GM23338 (cell line): ENCODE measurements at regions not wholly inside any gene's neighbourhood (a gene's known extent, or its start where the extent isn't known, plus 50 kb on each side); places are given as distances from the start of the nearest gene placed in this dataset.

Experiments
- ATAC-seq: fragments of 200-7000 bp; cut with Tn5 transposase; 3 replicates; pipeline ENCODE4 v1.9.1; 2020
- DNase-seq: peaks from one replicate; pipeline ENCODE4 v3.0.0-alpha.2; 2015; ENCODE audit warnings: low spot score
- H2AFZ ChIP-seq: fragments of 200-600 bp; sonication (generic); 2 replicates; pipeline ENCODE4 v1.8.0; 2016; ENCODE audit warnings: antibody characterized with exemption, mild to moderate bottlenecking, moderate library complexity
- H3F3A ChIP-seq: fragments of 200-600 bp; sonication (generic); replicated peaks from 2 replicates; pipeline ENCODE4 v1.8.0; 2017; ENCODE audit warnings: antibody characterized with exemption, mixed run types, low read depth
- H3K27ac ChIP-seq: fragments of 200-600 bp; sonication (generic); 2 replicates; pipeline ENCODE4 v1.6.1; 2016; ENCODE audit warnings: low read depth
- H3K27me3 ChIP-seq: fragments of 200-600 bp; sonication (generic); 2 replicates; pipeline ENCODE4 v1.8.0; 2016; ENCODE audit warnings: mild to moderate bottlenecking, mixed run types, moderate library complexity; ENCODE audit not compliant: insufficient read depth
- H3K36me3 ChIP-seq: fragments of 200-600 bp; sonication (generic); 2 replicates; pipeline ENCODE4 v1.8.0; 2016; ENCODE audit warnings: mild to moderate bottlenecking; ENCODE audit not compliant: insufficient read depth
- H3K4me1 ChIP-seq: fragments of 200-600 bp; sonication (generic); 2 replicates; pipeline ENCODE4 v1.8.0; 2016; ENCODE audit warnings: mild to moderate bottlenecking, moderate library complexity; ENCODE audit not compliant: insufficient read depth
- H3K4me2 ChIP-seq: fragments of 200-600 bp; sonication (generic); 2 replicates; pipeline ENCODE4 v1.7.1; 2017; ENCODE audit warnings: mixed run types
- H3K4me3 ChIP-seq: fragments of 200-600 bp; sonication (generic); 2 replicates; pipeline ENCODE4 v1.6.1; 2016; ENCODE audit warnings: mixed run types
- H3K79me2 ChIP-seq: fragments of 200-600 bp; sonication (generic); replicated peaks from 2 replicates; pipeline ENCODE4 v1.8.0; 2017; ENCODE audit warnings: mild to moderate bottlenecking; ENCODE audit not compliant: insufficient read depth
- H3K9me2 ChIP-seq: fragments of 200-600 bp; sonication (generic); 2 replicates; pipeline ENCODE4 v1.8.0; 2017; ENCODE audit not compliant: insufficient read depth
- H4K20me1 ChIP-seq: fragments of 200-600 bp; sonication (generic); replicated peaks from 2 replicates; pipeline ENCODE4 v1.8.0; 2017; ENCODE audit warnings: mild to moderate bottlenecking; ENCODE audit not compliant: insufficient read depth
- H3K27ac Mint-ChIP-seq: 2 replicates; pipeline ENCODE4 v1.8.0; 2020; ENCODE audit warnings: inconsistent platforms, mild to moderate bottlenecking, moderate library complexity, mixed read lengths
- H3K27me3 Mint-ChIP-seq: 3 replicates; pipeline ENCODE4 v1.8.0; 2022; ENCODE audit warnings: low read depth, mild to moderate bottlenecking, moderate library complexity, mixed read lengths, inconsistent platforms; ENCODE audit not compliant: insufficient read depth, poor library complexity
- H3K36me3 Mint-ChIP-seq: 3 replicates; pipeline ENCODE4 v1.8.0; 2021; ENCODE audit warnings: low read depth, mild to moderate bottlenecking, inconsistent platforms, moderate library complexity, mixed read lengths
- H3K4me1 Mint-ChIP-seq: 3 replicates; pipeline ENCODE4 v1.8.0; 2020; ENCODE audit warnings: mild to moderate bottlenecking, inconsistent platforms, mixed read lengths
- H3K4me3 Mint-ChIP-seq: 3 replicates; pipeline ENCODE4 v1.8.0; 2021; ENCODE audit warnings: moderate library complexity, mild to moderate bottlenecking, inconsistent platforms, mixed read lengths
- H3K9me3 Mint-ChIP-seq: 3 replicates; pipeline ENCODE4 v1.8.0; 2020; ENCODE audit warnings: moderate library complexity, mild to moderate bottlenecking, inconsistent platforms, mixed read lengths
- EZH2phosphoT487 ChIP-seq: fragments of 200-600 bp; sonication (generic); IDR thresholded peaks from one replicate; pipeline ENCODE4 v1.8.1; 2018; ENCODE audit warnings: antibody characterized with exemption; ENCODE audit not compliant: unreplicated experiment
- JUNB ChIP-seq: IDR thresholded peaks from one replicate; pipeline ENCODE4 v1.6.1; 2016; ENCODE audit warnings: antibody characterized with exemption; ENCODE audit not compliant: unreplicated experiment
- POLR2AphosphoS5 ChIP-seq: IDR thresholded peaks from 2 replicates; pipeline ENCODE4 v1.6.1; 2016; ENCODE audit warnings: antibody characterized with exemption, low read depth
- TF ChIP-seq, protein P1 (sequence below): IDR thresholded peaks from 2 replicates; pipeline ENCODE4 v1.6.1; 2016; ENCODE audit warnings: antibody characterized with exemption
- TF ChIP-seq, protein P2 (sequence below), 2 experiments: fragments of 200-600 bp in 1 of 2; sonication (generic) in 1 of 2; conservative IDR thresholded peaks; 2 replicates each; pipeline versions ENCODE4 v1.5.1 to v1.6.1; 2016 to 2017; ENCODE audit warnings: antibody characterized with exemption in 2 of 2, low read depth in 2 of 2, mild to moderate bottlenecking in 2 of 2, moderate library complexity in 1 of 2
- TF ChIP-seq, protein P3 (sequence below): fragments of 250-450 bp; sonication (Bioruptor Pico); IDR thresholded peaks from 2 replicates; pipeline ENCODE4 v1.5.0; 2020; ENCODE audit warnings: mild to moderate bottlenecking, moderate library complexity

DNA sequence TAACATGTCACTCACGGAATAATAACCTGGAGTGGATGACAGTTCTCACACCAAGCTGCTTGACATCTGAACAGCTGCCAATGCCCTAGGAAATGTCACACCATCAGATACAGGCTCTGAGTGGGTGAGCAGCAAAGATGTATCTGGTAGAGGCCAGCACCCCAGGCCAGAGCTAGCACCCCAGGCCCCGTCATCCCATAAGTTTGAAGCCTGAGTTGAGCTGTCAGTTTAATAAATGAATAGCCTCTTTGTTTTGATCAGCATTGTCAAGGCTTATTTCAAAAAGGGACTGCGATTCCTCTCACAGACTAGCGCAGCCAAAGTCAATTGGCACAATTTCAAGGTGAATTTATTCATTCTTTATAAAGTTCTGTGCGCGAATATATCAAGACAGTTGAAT lies 1327.1 kb downstream of the MAT2B start (continued):
- TF ChIP-seq, protein P1, sequence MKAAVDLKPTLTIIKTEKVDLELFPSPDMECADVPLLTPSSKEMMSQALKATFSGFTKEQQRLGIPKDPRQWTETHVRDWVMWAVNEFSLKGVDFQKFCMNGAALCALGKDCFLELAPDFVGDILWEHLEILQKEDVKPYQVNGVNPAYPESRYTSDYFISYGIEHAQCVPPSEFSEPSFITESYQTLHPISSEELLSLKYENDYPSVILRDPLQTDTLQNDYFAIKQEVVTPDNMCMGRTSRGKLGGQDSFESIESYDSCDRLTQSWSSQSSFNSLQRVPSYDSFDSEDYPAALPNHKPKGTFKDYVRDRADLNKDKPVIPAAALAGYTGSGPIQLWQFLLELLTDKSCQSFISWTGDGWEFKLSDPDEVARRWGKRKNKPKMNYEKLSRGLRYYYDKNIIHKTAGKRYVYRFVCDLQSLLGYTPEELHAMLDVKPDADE = no peak
- TF ChIP-seq, protein P2, sequence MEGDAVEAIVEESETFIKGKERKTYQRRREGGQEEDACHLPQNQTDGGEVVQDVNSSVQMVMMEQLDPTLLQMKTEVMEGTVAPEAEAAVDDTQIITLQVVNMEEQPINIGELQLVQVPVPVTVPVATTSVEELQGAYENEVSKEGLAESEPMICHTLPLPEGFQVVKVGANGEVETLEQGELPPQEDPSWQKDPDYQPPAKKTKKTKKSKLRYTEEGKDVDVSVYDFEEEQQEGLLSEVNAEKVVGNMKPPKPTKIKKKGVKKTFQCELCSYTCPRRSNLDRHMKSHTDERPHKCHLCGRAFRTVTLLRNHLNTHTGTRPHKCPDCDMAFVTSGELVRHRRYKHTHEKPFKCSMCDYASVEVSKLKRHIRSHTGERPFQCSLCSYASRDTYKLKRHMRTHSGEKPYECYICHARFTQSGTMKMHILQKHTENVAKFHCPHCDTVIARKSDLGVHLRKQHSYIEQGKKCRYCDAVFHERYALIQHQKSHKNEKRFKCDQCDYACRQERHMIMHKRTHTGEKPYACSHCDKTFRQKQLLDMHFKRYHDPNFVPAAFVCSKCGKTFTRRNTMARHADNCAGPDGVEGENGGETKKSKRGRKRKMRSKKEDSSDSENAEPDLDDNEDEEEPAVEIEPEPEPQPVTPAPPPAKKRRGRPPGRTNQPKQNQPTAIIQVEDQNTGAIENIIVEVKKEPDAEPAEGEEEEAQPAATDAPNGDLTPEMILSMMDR (conservative IDR thresholded peaks at IDR 0.05; ENCODE audit: low read depth in 2 of 2) = no peak
- no peak for TF ChIP-seq POLR2AphosphoS5

DNA sequence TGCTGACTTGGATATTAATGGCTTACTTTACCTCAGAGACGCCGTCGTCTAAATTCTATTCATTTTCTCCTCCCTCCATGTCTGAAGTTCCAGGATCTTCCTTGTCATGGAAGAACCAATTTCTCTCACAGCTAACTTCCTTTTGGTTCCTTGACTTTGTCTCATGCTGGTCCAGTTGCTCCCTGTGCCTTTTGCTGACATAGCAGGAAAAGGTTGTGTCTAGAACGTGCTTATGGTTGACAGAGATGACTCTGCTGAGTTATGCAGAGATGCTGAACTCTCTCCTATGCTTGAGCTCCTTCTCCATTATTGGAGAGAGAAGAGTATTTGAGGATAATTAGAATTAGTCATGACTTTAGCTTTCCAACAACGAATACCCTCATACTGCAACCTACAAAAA lies 1338.9 kb downstream of the MAT2B start:
- Histone ChIP-seq H3K79me2 (no peaks in the 10 kb centered on the region), H3K36me3 (no peaks in the 10 kb centered on the region), H3K27ac (no peak overlapping the region), H2AFZ (no peak overlapping the region), H3K4me1 (no peaks in the 10 kb centered on the region), H4K20me1 (no peaks in the 10 kb centered on the region), H3F3A (no peaks in the 10 kb centered on the region), H3K27me3 (no peaks in the 10 kb centered on the region), H3K4me3 (no peak overlapping the region), H3K4me2 (no peak overlapping the region), H3K9me2 (peaks cover 5% of the 10 kb centered on the region; the same call in 1 of the 2 replicates)
- H3K27me3 Mint-ChIP-seq = peaks cover 2% of the 10 kb centered on the region
- H3K9me3 Mint-ChIP-seq = no peaks in the 10 kb centered on the region; the same call in 1 of the 3 replicates
- H3K36me3 Mint-ChIP-seq = no peaks in the 10 kb centered on the region
- H3K4me1 Mint-ChIP-seq = no peaks in the 10 kb centered on the region
- H3K4me3 Mint-ChIP-seq = no peak overlapping the region
- DNase-seq = no peak
- no peak overlapping the region for H3K27ac Mint-ChIP-seq
- TF ChIP-seq, protein P3, sequence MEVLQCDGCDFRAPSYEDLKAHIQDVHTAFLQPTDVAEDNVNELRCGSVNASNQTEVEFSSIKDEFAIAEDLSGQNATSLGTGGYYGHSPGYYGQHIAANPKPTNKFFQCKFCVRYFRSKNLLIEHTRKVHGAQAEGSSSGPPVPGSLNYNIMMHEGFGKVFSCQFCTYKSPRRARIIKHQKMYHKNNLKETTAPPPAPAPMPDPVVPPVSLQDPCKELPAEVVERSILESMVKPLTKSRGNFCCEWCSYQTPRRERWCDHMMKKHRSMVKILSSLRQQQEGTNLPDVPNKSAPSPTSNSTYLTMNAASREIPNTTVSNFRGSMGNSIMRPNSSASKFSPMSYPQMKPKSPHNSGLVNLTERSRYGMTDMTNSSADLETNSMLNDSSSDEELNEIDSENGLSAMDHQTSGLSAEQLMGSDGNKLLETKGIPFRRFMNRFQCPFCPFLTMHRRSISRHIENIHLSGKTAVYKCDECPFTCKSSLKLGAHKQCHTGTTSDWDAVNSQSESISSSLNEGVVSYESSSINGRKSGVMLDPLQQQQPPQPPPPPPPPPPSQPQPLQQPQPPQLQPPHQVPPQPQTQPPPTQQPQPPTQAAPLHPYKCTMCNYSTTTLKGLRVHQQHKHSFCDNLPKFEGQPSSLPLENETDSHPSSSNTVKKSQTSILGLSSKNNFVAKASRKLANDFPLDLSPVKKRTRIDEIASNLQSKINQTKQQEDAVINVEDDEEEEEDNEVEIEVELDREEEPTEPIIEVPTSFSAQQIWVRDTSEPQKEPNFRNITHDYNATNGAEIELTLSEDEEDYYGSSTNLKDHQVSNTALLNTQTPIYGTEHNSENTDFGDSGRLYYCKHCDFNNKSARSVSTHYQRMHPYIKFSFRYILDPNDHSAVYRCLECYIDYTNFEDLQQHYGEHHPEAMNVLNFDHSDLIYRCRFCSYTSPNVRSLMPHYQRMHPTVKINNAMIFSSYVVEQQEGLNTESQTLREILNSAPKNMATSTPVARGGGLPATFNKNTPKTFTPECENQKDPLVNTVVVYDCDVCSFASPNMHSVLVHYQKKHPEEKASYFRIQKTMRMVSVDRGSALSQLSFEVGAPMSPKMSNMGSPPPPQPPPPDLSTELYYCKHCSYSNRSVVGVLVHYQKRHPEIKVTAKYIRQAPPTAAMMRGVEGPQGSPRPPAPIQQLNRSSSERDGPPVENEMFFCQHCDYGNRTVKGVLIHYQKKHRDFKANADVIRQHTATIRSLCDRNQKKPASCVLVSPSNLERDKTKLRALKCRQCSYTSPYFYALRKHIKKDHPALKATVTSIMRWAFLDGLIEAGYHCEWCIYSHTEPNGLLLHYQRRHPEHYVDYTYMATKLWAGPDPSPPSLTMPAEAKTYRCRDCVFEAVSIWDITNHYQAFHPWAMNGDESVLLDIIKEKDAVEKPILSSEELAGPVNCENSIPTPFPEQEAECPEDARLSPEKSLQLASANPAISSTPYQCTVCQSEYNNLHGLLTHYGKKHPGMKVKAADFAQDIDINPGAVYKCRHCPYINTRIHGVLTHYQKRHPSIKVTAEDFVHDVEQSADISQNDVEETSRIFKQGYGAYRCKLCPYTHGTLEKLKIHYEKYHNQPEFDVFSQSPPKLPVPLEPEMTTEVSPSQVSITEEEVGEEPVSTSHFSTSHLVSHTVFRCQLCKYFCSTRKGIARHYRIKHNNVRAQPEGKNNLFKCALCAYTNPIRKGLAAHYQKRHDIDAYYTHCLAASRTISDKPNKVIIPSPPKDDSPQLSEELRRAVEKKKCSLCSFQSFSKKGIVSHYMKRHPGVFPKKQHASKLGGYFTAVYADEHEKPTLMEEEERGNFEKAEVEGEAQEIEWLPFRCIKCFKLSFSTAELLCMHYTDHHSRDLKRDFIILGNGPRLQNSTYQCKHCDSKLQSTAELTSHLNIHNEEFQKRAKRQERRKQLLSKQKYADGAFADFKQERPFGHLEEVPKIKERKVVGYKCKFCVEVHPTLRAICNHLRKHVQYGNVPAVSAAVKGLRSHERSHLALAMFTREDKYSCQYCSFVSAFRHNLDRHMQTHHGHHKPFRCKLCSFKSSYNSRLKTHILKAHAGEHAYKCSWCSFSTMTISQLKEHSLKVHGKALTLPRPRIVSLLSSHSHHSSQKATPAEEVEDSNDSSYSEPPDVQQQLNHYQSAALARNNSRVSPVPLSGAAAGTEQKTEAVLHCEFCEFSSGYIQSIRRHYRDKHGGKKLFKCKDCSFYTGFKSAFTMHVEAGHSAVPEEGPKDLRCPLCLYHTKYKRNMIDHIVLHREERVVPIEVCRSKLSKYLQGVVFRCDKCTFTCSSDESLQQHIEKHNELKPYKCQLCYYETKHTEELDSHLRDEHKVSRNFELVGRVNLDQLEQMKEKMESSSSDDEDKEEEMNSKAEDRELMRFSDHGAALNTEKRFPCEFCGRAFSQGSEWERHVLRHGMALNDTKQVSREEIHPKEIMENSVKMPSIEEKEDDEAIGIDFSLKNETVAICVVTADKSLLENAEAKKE = no peak
- TF ChIP-seq EZH2phosphoT487 (no peak), JUNB (no peak)
- ATAC-seq = no peak
